HG03159 (cell line): ENCODE measurements at regions not wholly inside any gene's neighbourhood (a gene's known extent, or its start where the extent isn't known, plus 50 kb on each side); places are given as distances from the start of the nearest gene placed in this dataset.
"Not testable (repeated sequence)": the region's sequence is repeated elsewhere in the genome, so short reads cannot be mapped to it uniquely, and the experiment has no call there.

Experiments used
- ATAC-seq: cut with Tn5 transposase; IDR thresholded peaks from one replicate; pipeline ENCODE4 v1.9.1; 2021; ENCODE audit warnings: mild to moderate bottlenecking, moderate library complexity; ENCODE audit not compliant: unreplicated experiment

- ATAC-seq, result no peak
Measured at GRCh38 chr5:1654786-1655495, 131.2 kb upstream of the LPCAT1 start.

GRCh38 chr5:1653698-1654651, 130.2 kb upstream of the LPCAT1 start:
- ATAC-seq, result peak; percentile 79

- ATAC-seq, result peak; percentile 19
Measured at GRCh38 chr5:1652873-1653697, 129.3 kb upstream of the LPCAT1 start.

GRCh38 chr5:1651971-1652872, 128.5 kb upstream of the LPCAT1 start:
- no peak for ATAC-seq

- ATAC-seq, result no peak
Measured at GRCh38 chr5:1651250-1651649, 127.5 kb upstream of the LPCAT1 start.

- ATAC-seq, result no peak
Measured at GRCh38 chr5:1649554-1649953, 125.8 kb upstream of the LPCAT1 start.

- no peak for ATAC-seq
Measured at GRCh38 chr5:1648806-1649205, 125.0 kb upstream of the LPCAT1 start.

- ATAC-seq, result no peak
Measured at GRCh38 chr5:1647580-1647979, 123.8 kb upstream of the LPCAT1 start.

GRCh38 chr5:1644810-1645571, 121.2 kb upstream of the LPCAT1 start:
- peak; percentile 68 for ATAC-seq

- not testable (repeated sequence) for ATAC-seq
Measured at GRCh38 chr5:1644393-1644809, 120.6 kb upstream of the LPCAT1 start.

- no peak for ATAC-seq
Measured at GRCh38 chr5:1643651-1644392, 120.1 kb upstream of the LPCAT1 start.

GRCh38 chr5:1642621-1643061, 118.9 kb upstream of the LPCAT1 start:
- no peak for ATAC-seq

GRCh38 chr5:1642221-1642620, 118.5 kb upstream of the LPCAT1 start:
- ATAC-seq, result no peak

GRCh38 chr5:1641560-1642166, 117.9 kb upstream of the LPCAT1 start:
- peak; percentile 76 for ATAC-seq

GRCh38 chr5:1641041-1641440, 117.3 kb upstream of the LPCAT1 start:
- no peak for ATAC-seq

- no peak for ATAC-seq
Measured at GRCh38 chr5:1640421-1640881, 116.7 kb upstream of the LPCAT1 start.

GRCh38 chr5:1639757-1640156, 116.0 kb upstream of the LPCAT1 start:
- ATAC-seq, result no peak
